ENCODE measurements at regions not wholly inside any gene's neighbourhood (a gene's known extent, or its start where the extent isn't known, plus 50 kb on each side); places are given as distances from the start of the nearest gene placed in this dataset.

DNA sequence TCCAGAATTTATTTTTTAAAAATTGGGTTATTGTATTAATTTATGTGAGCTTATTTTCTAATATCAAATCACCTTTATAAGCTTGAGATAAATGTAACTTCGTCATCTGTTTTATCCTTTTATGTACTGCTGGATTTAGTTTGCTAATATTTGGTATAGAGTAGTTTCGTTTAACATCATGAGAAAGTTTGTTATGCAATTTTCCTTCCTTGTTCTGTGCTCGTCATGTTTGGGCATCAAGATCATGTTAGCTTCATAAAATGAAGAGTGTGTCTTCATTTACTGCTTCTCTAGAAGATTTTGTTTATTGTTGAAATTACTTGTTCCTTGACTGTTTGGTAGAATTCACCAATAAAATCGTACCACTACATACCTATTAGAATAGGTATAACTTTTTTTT, 262.1 kb upstream of the SATB1 start:
- no peak overlapping the region for H3K4me3 ChIP-seq (ENCODE audit: control insufficient read depth, low read depth, low read length)
- TF ChIP-seq CTCF (conservative IDR thresholded peaks at IDR 0.05; ENCODE audit: control insufficient read depth, insufficient read depth, low read depth, low read length), result no peak

DNA sequence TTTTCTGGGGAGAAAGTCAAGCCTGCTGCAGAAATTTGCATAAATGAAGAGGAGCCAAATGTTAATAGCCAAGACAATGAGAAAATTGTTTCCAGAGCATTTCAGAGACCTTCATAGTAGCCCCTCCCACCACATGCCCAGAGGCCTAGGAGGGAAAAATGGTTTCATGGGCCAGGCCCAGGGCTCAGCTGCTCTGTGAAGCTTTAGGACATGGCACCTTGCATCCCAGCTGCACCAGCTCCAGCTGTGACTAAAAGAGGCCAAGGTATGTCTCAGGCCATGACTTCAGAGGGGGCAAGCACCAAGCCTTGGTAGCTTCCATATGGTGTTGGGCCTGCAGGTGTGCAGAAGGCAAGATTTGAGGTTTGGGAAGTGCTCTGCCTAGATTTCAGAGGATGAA, 258.8 kb upstream of the SATB1 start:
- TF ChIP-seq CTCF (conservative IDR thresholded peaks at IDR 0.05; ENCODE audit: control insufficient read depth, insufficient read depth, low read depth, low read length), result no peak
- no peak for DNase-seq (ENCODE audit: low read depth)

More for the DNA sequence above, 262.1 kb upstream of the SATB1 start:
- no peak for DNase-seq (ENCODE audit: low read depth)

DNA sequence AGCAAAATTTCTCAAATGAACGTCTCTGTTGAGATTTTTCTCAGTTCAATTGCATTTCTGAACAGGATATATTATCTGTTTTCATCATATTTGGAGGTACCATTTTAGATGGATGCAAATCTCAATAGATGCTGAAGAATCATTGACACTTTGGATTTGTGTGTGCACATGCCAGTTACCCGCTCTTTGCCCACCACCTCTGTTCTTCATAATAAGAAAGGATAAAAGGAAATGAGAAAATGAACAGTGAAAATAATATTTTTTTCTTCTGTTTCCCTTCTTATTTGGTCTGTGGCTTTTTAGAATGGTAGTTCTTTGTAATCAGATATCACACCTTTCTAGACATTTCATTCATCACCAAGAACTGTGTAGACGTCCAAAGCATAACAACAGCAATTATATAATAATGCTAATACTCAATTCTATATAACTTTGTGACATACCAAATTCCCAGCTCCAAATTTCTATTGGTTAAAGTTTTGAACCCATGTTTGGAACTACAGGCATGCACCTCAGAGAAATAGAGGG, 256.7 kb upstream of the SATB1 start:
- TF ChIP-seq CTCF (conservative IDR thresholded peaks at IDR 0.05; ENCODE audit: control insufficient read depth, insufficient read depth, low read depth, low read length), result no peak
- DNase-seq (ENCODE audit: low read depth), result no peak

More for the DNA sequence above, 258.8 kb upstream of the SATB1 start:
- H3K4me3 ChIP-seq (ENCODE audit: control insufficient read depth, low read depth, low read length), result no peak overlapping the region

DNA sequence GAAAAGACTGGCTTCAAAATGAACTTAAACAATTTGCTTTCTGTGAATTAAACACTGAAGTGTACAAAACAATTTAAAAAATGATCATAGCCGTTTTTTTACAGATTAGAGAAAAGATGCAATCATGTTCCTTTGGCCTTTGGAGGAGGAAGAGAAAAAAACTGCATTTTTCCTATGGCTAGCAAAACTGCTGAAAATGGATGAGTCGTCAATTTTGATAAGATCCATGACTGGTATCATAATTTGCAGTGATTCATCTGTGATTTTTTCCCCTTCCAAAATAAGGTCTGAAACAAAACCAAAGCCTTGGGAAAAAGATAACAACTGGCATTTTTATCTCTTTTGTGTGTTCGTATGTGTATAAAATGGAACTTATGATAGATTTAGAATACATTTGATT, 255.6 kb upstream of the SATB1 start:
- H3K4me3 ChIP-seq (ENCODE audit: control insufficient read depth, low read depth, low read length), result no peak overlapping the region
- TF ChIP-seq CTCF (conservative IDR thresholded peaks at IDR 0.05; ENCODE audit: control insufficient read depth, insufficient read depth, low read depth, low read length), result no peak
- no peak for DNase-seq (ENCODE audit: low read depth)

More for the DNA sequence above, 256.7 kb upstream of the SATB1 start:
- no peak overlapping the region for H3K4me3 ChIP-seq (ENCODE audit: control insufficient read depth, low read depth, low read length)

DNA sequence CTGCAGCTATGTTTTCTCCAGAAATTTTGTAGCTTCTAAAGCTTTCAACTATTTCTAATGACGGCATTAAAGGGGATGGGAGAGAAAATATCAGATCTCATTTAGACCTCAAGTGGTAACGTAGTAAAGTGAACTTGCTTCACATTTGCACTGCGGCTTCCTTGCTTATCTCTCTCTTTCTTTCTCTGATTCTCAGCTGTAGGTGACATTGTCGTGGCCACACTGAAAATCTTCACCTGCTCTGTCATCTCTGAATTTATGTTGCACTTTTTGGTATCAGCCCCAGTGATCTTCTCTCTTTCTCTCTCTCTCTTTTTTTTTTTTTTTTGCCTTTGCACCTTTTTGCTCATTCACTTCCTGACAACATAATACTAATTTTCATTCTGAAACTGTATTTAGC, 254.1 kb upstream of the SATB1 start:
- TF ChIP-seq CTCF (conservative IDR thresholded peaks at IDR 0.05; ENCODE audit: control insufficient read depth, insufficient read depth, low read depth, low read length), result no peak
- H3K4me3 ChIP-seq (ENCODE audit: control insufficient read depth, low read depth, low read length), result no peak overlapping the region
- no peak for DNase-seq (ENCODE audit: low read depth)

DNA sequence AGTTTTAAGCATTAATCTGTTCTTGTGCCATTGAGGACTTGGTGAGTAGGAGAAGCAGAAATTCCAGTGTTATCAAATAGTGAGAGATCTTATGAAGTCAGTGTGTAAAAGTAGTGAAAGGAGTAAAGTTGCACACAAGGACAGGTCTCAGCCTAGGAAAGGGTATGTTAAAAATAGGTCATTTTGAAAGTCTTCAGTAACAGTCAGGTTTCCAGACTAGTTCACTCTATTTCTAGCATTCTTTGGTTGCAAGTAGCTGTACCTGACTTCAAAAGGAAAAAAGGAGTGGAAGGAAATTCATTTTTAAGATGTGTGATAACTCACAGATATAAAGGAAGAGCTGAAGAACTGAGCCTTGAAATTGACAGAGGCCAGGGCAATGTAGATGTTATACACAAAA, 250.1 kb upstream of the SATB1 start:
- no peak for DNase-seq (ENCODE audit: low read depth)
- H3K4me3 ChIP-seq (ENCODE audit: control insufficient read depth, low read depth, low read length), result no peak overlapping the region
- no peak for TF ChIP-seq CTCF (conservative IDR thresholded peaks at IDR 0.05; ENCODE audit: control insufficient read depth, insufficient read depth, low read depth, low read length)

GRCh38 chr3:18672561-18672960, 247.4 kb upstream of the SATB1 start:
- DNase-seq (ENCODE audit: low read depth), result no peak
- TF ChIP-seq CTCF (conservative IDR thresholded peaks at IDR 0.05; ENCODE audit: control insufficient read depth, insufficient read depth, low read depth, low read length), result no peak
- H3K4me3 ChIP-seq (ENCODE audit: control insufficient read depth, low read depth, low read length), result no peak overlapping the region
